Osteocyte (in vitro differentiated cells): ENCODE measurements at regions not wholly inside any gene's neighbourhood (a gene's known extent, or its start where the extent isn't known, plus 50 kb on each side); places are given as distances from the start of the nearest gene placed in this dataset.
A peak's percentile ranks its signal among the peaks of the same experiment; 100 is the strongest.

Experiments
- DNase-seq: peaks from one replicate; pipeline ENCODE4 v3.0.0; 2021; ENCODE audit warnings: mixed read lengths; ENCODE audit not compliant: unreplicated experiment; ENCODE audit errors: extremely low spot score
- H3K27ac Mint-ChIP-seq: one replicate; pipeline ENCODE4 v1.8.0; 2021; ENCODE audit warnings: mild to moderate bottlenecking, mixed read lengths; ENCODE audit not compliant: unreplicated experiment
- H3K27me3 Mint-ChIP-seq: one replicate; pipeline ENCODE4 v1.8.0; 2021; ENCODE audit warnings: mixed read lengths; ENCODE audit not compliant: unreplicated experiment
- H3K36me3 Mint-ChIP-seq: one replicate; pipeline ENCODE4 v1.8.0; 2021; ENCODE audit warnings: mixed read lengths; ENCODE audit not compliant: unreplicated experiment
- H3K4me1 Mint-ChIP-seq: one replicate; pipeline ENCODE4 v1.8.0; 2021; ENCODE audit warnings: mixed read lengths; ENCODE audit not compliant: unreplicated experiment
- H3K4me3 Mint-ChIP-seq: one replicate; pipeline ENCODE4 v1.8.0; 2021; ENCODE audit warnings: mild to moderate bottlenecking, moderate library complexity, mixed read lengths; ENCODE audit not compliant: unreplicated experiment
- H3K9me3 Mint-ChIP-seq: one replicate; pipeline ENCODE4 v1.8.0; 2021; ENCODE audit warnings: mixed read lengths; ENCODE audit not compliant: unreplicated experiment
- TF ChIP-seq, protein P1 (sequence below): fragments of 200-600 bp; sonication (generic); IDR thresholded peaks from 2 replicates; pipeline ENCODE4 v1.5.0; 2021; ENCODE audit warnings: antibody characterized with exemption, mild to moderate bottlenecking, moderate library complexity

DNA sequence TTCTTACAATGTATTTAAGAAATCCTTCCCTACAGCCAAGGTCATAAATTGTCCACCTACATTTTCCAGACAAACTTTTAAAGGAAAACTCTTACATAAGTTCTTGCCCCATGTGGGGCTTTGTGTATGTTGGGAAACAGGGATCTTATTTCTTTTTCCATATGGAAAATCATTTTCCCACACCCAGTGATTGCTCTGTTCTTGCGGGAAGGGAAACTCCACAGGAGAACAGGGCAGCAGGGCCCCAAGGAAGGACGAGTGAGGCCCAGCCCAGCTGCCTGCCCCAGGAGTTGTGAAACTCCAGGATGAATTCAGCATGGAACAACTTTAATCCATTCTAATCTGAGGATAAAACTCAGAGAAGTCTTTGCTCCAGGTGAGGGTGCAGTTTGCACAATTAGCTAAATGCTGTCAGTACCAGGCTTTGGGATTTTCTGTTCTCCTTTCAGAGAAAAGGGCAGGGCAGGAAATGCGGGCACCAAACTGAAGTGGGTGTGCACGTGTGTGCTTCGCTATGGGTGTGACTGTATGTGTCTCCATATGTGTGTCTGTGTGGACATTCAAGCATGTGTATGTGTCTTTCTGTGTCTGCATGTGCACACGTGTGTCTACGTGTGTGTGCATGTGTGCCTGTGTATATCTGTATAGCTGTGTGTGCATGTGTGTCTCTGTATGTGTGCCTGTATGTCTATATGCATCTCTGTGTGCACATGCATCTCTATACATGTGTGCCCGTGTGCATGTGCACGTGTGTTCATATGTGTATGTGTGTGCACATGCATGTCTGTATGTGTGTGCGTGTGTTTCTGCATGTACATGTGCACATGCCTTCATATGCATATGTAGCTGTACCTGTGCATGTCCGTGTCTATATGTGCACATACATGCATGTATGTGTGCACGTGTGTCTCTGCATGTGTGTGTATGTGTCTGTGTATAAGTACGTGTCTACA is 102.0 kb upstream of the FAM20C start:
- TF ChIP-seq, protein P1, sequence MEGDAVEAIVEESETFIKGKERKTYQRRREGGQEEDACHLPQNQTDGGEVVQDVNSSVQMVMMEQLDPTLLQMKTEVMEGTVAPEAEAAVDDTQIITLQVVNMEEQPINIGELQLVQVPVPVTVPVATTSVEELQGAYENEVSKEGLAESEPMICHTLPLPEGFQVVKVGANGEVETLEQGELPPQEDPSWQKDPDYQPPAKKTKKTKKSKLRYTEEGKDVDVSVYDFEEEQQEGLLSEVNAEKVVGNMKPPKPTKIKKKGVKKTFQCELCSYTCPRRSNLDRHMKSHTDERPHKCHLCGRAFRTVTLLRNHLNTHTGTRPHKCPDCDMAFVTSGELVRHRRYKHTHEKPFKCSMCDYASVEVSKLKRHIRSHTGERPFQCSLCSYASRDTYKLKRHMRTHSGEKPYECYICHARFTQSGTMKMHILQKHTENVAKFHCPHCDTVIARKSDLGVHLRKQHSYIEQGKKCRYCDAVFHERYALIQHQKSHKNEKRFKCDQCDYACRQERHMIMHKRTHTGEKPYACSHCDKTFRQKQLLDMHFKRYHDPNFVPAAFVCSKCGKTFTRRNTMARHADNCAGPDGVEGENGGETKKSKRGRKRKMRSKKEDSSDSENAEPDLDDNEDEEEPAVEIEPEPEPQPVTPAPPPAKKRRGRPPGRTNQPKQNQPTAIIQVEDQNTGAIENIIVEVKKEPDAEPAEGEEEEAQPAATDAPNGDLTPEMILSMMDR, result no peak
- peaks cover 80% of the 10 kb centered on the region for H3K4me1 Mint-ChIP-seq
- no peaks in the 10 kb centered on the region for H3K27me3 Mint-ChIP-seq
- H3K9me3 Mint-ChIP-seq, result no peaks in the 10 kb centered on the region
- DNase-seq, result no peak
- H3K4me3 Mint-ChIP-seq, result peak overlapping the region; percentile 2
- H3K27ac Mint-ChIP-seq, result peak overlapping the region; percentile 90
- no peaks in the 10 kb centered on the region for H3K36me3 Mint-ChIP-seq

DNA sequence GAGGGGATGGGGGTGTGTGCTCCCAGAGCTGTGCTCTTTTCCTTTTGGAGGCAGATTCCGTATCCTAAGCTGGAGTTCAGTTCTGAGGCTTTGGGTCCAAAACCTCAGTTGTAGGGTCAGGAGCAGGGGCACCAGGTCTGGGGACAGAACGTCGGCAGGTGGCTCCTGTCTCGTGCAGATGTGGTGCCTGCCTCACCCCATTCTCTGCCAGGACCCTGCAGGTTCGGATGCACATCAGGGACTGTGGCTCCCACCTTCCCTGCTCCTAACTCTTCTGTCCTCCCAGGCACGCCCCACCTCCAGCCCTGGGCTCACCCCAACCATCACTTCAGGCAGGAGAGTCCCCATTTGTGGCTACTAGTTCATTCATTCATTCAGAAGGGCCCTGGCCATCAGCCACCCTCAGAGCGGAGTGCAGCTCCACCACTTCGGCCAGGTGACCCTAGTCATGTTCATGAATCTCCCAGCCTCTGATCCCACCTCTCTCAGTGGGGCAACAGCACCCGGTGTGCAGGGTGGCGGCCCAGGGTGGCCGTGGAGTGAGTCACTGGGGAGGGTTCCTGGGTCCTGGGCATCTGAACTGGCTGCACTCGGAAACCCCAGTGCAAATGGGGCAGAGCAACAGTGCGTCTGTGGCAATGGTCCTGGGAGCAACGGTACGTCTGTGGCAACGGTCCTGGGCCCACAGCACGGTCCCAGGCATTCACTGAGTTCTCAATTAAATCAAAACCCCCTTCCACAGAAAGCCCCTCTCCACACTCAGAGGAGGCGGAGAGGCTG is 100.8 kb upstream of the FAM20C start:
- Mint-ChIP-seq H3K4me1 (peaks cover 75% of the 10 kb centered on the region), H3K4me3 (no peak overlapping the region), H3K27ac (no peak overlapping the region), H3K36me3 (peaks cover 2% of the 10 kb centered on the region), H3K9me3 (no peaks in the 10 kb centered on the region), H3K27me3 (no peaks in the 10 kb centered on the region)
- DNase-seq, result no peak
- TF ChIP-seq, protein P1, result no peak

GRCh38 chr7:92231-92674 is 100.1 kb upstream of the FAM20C start:
- peaks cover 2% of the 10 kb centered on the region for H3K36me3 Mint-ChIP-seq
- DNase-seq, result no peak
- TF ChIP-seq, protein P1, result no peak
- no peak overlapping the region for H3K27ac Mint-ChIP-seq
- H3K4me3 Mint-ChIP-seq, result no peak overlapping the region
- no peaks in the 10 kb centered on the region for H3K27me3 Mint-ChIP-seq
- no peaks in the 10 kb centered on the region for H3K9me3 Mint-ChIP-seq
- peaks cover 68% of the 10 kb centered on the region for H3K4me1 Mint-ChIP-seq

- H3K27me3 Mint-ChIP-seq, result no peaks in the 10 kb centered on the region
- TF ChIP-seq, protein P1, result no peak
- H3K4me1 Mint-ChIP-seq, result peaks cover 60% of the 10 kb centered on the region
- no peak overlapping the region for H3K4me3 Mint-ChIP-seq
- H3K9me3 Mint-ChIP-seq, result peaks cover 2% of the 10 kb centered on the region
- no peak for DNase-seq
- peaks cover 2% of the 10 kb centered on the region for H3K36me3 Mint-ChIP-seq
- no peak overlapping the region for H3K27ac Mint-ChIP-seq
Observed at GRCh38 chr7:92888-93672, 99.3 kb upstream of the FAM20C start.
